GM20000 (cell line): ENCODE measurements at regions not wholly inside any gene's neighbourhood (a gene's known extent, or its start where the extent isn't known, plus 50 kb on each side); places are given as distances from the start of the nearest gene placed in this dataset.

Experiments used
- DNase-seq: peaks from one replicate; pipeline ENCODE4 v3.0.0; 2012; ENCODE audit warnings: low spot score
- CTCF ChIP-seq: IDR thresholded peaks from 2 replicates; pipeline ENCODE4 v1.5.1; 2012; ENCODE audit warnings: mild to moderate bottlenecking, control low read depth; ENCODE audit errors: extremely low read depth, missing control alignments

- TF ChIP-seq CTCF = no peak
- DNase-seq = no peak
These were observed 244.5 kb upstream of the TLL1 start for GRCh38 chr4:165628572-165628971.

DNA sequence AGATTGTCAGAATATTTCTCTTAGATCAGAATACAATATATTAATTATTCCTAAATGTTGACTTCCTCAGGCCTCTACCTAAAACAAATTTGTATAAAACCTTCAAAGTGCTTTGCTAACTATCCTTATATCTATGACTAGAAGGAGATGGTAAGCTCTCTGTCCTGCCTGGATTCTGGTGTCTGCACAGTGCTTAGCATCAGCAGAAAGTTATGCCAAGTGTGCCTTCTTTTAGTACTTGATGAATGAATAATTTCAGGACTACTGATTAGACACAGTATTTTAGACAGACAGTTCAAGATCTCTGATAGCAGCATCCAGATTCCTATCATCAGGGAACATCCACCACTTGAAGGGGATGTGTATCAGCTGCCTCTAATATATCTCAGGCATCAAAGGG is 242.4 kb upstream of the TLL1 start:
- no peak for DNase-seq
- no peak for TF ChIP-seq CTCF

GRCh38 chr4:165631208-165631894 is 241.7 kb upstream of the TLL1 start:
- no peak for TF ChIP-seq CTCF
- DNase-seq = no peak

- no peak for DNase-seq
These were observed 241.1 kb upstream of the TLL1 start for GRCh38 chr4:165631912-165632311.

GRCh38 chr4:165634766-165635165 is 238.3 kb upstream of the TLL1 start:
- no peak for TF ChIP-seq CTCF
- DNase-seq = no peak

More at GRCh38 chr4:165631912-165632311, 241.1 kb upstream of the TLL1 start:
- no peak for TF ChIP-seq CTCF

GRCh38 chr4:165635381-165635780 is 237.7 kb upstream of the TLL1 start:
- TF ChIP-seq CTCF = no peak
- no peak for DNase-seq

- no peak for DNase-seq
- TF ChIP-seq CTCF = no peak
These were observed 237.1 kb upstream of the TLL1 start for GRCh38 chr4:165635951-165636350.
